PC-3 (cell line): ENCODE measurements at regions not wholly inside any gene's neighbourhood (a gene's known extent, or its start where the extent isn't known, plus 50 kb on each side); places are given as distances from the start of the nearest gene placed in this dataset.
"Not testable (repeated sequence)": the region's sequence is repeated elsewhere in the genome, so short reads cannot be mapped to it uniquely, and the experiment has no call there.

ENCODE experiments used
- CTCF ChIP-seq: fragments of 300-600 bp; sonication (generic); conservative IDR thresholded peaks from 2 replicates; pipeline ENCODE4 v1.5.1; 2017; ENCODE audit warnings: antibody characterized with exemption, low read depth, mild to moderate bottlenecking, low read length
- EZH2 ChIP-seq: fragments of 300-600 bp; sonication (generic); IDR thresholded peaks from one replicate; pipeline ENCODE4 v1.6.1; 2017; ENCODE audit warnings: antibody characterized with exemption, mild to moderate bottlenecking, low read length; ENCODE audit not compliant: unreplicated experiment

DNA sequence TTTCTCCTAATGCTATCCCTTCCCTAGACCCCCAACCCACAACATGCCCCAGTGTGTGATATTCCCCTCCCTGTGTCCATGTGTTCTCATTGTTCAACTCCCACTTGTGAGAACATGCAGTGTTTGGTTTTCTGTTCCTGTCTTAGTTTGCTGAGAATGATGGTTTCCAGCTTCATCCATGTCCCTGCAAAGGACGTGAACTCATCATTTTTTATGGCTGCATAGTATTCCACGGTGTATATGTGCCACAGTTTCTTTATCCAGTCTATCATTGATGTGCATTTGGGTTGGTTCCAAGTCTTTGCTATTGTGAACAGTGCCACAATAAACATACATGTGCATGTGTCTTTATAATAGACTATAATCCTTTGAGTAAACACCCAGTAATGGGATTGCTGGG, 109.0 kb upstream of the RANBP3L start:
- TF ChIP-seq CTCF, EZH2: not testable (repeated sequence)
